K562 (cell line): ENCODE measurements at regions not wholly inside any gene's neighbourhood (a gene's known extent, or its start where the extent isn't known, plus 50 kb on each side); places are given as distances from the start of the nearest gene placed in this dataset.

Source experiments
- TF ChIP-seq, protein P1 (sequence below): fragments of 450-650 bp; IDR thresholded peaks from 2 replicates; pipeline ENCODE4 v1.6.1; 2016; ENCODE audit warnings: mild to moderate bottlenecking, moderate library complexity

DNA sequence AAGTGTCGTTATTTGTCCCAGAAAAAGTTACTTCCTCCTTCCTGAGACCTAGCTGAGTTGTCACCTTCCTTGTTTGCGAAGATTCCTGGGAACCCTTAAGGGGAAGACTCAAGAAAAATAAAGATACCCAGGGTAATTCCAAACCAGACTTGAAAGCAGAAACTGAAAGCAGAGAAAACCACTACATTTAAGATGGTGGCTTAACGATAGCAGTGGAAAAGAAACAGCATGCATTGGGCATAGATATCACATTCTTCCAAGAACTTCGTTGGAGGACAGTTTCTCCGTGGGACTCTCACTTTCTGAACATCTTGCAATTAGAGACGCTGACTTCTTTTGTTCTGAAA, 89.1 kb downstream of the FAM76B start (continued):
- TF ChIP-seq, protein P1, sequence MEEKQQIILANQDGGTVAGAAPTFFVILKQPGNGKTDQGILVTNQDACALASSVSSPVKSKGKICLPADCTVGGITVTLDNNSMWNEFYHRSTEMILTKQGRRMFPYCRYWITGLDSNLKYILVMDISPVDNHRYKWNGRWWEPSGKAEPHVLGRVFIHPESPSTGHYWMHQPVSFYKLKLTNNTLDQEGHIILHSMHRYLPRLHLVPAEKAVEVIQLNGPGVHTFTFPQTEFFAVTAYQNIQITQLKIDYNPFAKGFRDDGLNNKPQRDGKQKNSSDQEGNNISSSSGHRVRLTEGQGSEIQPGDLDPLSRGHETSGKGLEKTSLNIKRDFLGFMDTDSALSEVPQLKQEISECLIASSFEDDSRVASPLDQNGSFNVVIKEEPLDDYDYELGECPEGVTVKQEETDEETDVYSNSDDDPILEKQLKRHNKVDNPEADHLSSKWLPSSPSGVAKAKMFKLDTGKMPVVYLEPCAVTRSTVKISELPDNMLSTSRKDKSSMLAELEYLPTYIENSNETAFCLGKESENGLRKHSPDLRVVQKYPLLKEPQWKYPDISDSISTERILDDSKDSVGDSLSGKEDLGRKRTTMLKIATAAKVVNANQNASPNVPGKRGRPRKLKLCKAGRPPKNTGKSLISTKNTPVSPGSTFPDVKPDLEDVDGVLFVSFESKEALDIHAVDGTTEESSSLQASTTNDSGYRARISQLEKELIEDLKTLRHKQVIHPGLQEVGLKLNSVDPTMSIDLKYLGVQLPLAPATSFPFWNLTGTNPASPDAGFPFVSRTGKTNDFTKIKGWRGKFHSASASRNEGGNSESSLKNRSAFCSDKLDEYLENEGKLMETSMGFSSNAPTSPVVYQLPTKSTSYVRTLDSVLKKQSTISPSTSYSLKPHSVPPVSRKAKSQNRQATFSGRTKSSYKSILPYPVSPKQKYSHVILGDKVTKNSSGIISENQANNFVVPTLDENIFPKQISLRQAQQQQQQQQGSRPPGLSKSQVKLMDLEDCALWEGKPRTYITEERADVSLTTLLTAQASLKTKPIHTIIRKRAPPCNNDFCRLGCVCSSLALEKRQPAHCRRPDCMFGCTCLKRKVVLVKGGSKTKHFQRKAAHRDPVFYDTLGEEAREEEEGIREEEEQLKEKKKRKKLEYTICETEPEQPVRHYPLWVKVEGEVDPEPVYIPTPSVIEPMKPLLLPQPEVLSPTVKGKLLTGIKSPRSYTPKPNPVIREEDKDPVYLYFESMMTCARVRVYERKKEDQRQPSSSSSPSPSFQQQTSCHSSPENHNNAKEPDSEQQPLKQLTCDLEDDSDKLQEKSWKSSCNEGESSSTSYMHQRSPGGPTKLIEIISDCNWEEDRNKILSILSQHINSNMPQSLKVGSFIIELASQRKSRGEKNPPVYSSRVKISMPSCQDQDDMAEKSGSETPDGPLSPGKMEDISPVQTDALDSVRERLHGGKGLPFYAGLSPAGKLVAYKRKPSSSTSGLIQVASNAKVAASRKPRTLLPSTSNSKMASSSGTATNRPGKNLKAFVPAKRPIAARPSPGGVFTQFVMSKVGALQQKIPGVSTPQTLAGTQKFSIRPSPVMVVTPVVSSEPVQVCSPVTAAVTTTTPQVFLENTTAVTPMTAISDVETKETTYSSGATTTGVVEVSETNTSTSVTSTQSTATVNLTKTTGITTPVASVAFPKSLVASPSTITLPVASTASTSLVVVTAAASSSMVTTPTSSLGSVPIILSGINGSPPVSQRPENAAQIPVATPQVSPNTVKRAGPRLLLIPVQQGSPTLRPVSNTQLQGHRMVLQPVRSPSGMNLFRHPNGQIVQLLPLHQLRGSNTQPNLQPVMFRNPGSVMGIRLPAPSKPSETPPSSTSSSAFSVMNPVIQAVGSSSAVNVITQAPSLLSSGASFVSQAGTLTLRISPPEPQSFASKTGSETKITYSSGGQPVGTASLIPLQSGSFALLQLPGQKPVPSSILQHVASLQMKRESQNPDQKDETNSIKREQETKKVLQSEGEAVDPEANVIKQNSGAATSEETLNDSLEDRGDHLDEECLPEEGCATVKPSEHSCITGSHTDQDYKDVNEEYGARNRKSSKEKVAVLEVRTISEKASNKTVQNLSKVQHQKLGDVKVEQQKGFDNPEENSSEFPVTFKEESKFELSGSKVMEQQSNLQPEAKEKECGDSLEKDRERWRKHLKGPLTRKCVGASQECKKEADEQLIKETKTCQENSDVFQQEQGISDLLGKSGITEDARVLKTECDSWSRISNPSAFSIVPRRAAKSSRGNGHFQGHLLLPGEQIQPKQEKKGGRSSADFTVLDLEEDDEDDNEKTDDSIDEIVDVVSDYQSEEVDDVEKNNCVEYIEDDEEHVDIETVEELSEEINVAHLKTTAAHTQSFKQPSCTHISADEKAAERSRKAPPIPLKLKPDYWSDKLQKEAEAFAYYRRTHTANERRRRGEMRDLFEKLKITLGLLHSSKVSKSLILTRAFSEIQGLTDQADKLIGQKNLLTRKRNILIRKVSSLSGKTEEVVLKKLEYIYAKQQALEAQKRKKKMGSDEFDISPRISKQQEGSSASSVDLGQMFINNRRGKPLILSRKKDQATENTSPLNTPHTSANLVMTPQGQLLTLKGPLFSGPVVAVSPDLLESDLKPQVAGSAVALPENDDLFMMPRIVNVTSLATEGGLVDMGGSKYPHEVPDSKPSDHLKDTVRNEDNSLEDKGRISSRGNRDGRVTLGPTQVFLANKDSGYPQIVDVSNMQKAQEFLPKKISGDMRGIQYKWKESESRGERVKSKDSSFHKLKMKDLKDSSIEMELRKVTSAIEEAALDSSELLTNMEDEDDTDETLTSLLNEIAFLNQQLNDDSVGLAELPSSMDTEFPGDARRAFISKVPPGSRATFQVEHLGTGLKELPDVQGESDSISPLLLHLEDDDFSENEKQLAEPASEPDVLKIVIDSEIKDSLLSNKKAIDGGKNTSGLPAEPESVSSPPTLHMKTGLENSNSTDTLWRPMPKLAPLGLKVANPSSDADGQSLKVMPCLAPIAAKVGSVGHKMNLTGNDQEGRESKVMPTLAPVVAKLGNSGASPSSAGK: peak; percentile 79
